ENCODE measurements at regions not wholly inside any gene's neighbourhood (a gene's known extent, or its start where the extent isn't known, plus 50 kb on each side); places are given as distances from the start of the nearest gene placed in this dataset.

DNA sequence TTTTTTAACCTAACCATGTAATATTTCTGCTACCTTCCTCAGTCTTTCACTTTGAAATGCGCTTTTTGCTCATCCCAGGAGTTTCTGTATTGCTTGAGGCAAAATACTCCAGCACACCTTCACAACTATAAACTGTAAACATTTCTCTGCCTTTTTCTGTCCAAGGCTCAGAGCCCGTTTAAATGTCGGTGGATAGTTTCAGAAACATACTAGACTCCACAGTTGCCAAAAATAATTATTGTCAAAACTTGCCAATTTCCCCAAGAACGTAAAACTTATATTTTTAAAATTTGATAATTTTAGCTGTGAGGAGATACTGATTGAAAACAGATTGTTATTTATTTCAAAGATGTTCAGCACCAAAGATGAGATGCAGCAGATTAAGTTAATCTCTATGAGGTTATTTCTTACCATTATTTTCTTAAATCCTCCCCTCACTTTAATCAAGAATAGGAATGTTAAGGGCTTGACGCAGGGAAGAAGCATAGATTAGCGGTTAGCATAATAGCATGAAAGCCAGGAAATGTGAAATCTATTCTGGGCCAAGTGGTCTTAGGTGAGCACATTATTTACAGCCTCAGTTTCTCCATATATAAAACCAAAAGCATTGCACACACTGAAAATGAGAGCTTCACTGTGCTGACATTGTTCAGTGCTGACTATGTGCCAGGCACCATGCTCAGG lies 91.5 kb upstream of the ESRRG start:
- TF ChIP-seq, protein P1, sequence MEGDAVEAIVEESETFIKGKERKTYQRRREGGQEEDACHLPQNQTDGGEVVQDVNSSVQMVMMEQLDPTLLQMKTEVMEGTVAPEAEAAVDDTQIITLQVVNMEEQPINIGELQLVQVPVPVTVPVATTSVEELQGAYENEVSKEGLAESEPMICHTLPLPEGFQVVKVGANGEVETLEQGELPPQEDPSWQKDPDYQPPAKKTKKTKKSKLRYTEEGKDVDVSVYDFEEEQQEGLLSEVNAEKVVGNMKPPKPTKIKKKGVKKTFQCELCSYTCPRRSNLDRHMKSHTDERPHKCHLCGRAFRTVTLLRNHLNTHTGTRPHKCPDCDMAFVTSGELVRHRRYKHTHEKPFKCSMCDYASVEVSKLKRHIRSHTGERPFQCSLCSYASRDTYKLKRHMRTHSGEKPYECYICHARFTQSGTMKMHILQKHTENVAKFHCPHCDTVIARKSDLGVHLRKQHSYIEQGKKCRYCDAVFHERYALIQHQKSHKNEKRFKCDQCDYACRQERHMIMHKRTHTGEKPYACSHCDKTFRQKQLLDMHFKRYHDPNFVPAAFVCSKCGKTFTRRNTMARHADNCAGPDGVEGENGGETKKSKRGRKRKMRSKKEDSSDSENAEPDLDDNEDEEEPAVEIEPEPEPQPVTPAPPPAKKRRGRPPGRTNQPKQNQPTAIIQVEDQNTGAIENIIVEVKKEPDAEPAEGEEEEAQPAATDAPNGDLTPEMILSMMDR (IDR thresholded peaks at IDR 0.05) = no peak
- DNase-seq (ENCODE audit: low spot score) = no peak
- no peak for ATAC-seq (ENCODE audit: low FRiP score)

DNA sequence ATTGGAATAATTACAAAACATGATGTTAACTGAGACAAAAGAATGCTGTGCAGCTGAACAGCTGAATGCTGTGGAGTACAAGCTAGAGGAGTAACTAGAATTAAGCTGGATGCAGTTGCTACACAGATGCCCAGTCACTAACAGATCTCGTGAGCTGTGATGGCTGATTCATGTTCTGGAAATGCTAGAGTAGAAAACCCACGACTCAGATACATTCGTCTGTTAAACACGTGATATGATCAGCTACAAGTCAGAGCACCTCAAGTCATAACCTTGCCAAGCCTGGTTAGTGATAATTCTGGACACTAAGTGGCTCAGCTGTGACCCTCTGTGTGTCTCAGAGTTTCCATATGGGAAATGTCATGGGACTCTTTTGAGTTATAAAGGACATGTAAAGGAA lies 89.7 kb upstream of the ESRRG start:
- TF ChIP-seq, protein P1 (IDR thresholded peaks at IDR 0.05) = no peak
- DNase-seq (ENCODE audit: low spot score) (no peak), ATAC-seq (ENCODE audit: low FRiP score) (no peak)

DNA sequence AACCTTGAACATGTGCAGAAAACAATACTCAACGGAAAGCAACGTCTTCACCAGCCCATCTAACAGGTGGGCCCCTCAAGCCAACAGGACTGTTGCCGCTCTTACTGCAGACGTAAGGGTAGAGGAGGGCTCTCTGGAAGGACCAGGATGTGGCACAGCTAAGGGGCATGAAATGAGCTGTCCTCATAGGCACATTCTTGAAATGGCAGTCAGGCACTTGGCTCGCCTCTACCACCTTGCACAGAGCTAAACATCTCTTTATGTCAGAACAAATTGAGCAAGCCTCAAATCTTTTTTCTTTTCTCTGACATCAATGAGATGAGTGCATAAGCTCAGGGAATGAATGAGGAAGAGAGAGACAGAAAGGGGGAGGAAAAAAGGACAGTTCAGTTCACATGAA lies 86.4 kb upstream of the ESRRG start:
- DNase-seq (ENCODE audit: low spot score) (no peak), ATAC-seq (ENCODE audit: low FRiP score) (no peak)
- TF ChIP-seq, protein P1 (IDR thresholded peaks at IDR 0.05) = no peak

DNA sequence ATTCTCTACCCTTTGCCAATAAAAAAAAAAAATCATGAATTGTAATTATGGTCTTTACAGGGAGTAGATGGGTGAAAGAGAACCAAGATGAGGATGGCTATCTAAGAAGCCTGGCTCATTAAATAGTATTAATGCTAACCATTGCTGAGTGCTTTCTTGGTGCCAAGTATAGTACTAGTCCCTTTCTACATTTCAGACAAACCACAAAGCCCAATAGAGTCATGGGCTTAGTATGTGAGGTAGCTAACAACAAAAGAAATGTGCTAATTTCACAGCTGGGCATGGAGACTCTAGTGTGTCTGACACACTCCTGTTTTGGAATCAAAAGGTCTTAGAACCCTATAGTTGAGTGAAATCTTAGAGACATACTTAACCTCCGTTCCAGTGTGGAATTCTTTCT lies 84.5 kb upstream of the ESRRG start:
- TF ChIP-seq, protein P1 (IDR thresholded peaks at IDR 0.05) = no peak
- ATAC-seq (ENCODE audit: low FRiP score) = no peak
- DNase-seq (ENCODE audit: low spot score) = no peak

DNA sequence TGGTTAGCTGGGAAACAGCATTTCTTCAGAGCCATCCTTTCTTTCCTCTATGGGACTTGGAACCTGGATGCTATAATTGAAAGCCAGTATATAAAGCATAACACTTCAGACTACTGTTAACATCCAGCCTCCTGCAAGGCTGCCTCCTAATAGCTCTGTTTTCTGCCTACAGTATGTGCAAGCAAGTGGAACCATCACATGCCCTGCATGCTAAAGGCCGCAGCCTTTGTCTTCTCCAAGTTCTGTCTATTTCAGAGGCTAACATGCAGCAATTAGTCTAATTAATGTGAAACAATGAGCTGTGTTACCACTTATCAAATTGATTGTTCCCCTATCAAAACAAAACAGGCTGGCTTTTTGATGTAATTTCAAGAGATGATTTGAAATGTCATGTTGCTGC lies 82.7 kb upstream of the ESRRG start:
- DNase-seq (ENCODE audit: low spot score) (no peak), ATAC-seq (ENCODE audit: low FRiP score) (no peak)
- TF ChIP-seq, protein P1 (IDR thresholded peaks at IDR 0.05) = no peak

DNA sequence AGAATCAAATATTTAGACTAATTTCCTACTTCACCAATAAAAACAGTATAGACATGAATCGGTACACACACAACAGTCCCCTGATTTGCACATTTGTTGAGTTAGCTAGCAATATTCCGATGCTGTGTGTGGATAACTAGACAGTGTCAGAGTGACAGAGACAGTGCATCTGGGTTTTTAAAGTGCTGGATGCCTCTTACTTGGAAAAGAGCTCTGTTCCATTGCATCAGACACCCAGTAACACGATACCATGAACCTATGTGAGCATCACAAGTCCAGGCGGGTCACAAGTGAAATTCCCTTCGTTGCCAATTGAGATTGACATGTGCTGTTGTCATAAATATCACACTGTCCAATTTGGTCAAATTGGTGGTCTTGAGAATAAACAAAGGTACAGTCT lies 82.0 kb upstream of the ESRRG start:
- TF ChIP-seq, protein P1 (IDR thresholded peaks at IDR 0.05) = no peak
- DNase-seq (ENCODE audit: low spot score) (no peak), ATAC-seq (ENCODE audit: low FRiP score) (no peak)

DNA sequence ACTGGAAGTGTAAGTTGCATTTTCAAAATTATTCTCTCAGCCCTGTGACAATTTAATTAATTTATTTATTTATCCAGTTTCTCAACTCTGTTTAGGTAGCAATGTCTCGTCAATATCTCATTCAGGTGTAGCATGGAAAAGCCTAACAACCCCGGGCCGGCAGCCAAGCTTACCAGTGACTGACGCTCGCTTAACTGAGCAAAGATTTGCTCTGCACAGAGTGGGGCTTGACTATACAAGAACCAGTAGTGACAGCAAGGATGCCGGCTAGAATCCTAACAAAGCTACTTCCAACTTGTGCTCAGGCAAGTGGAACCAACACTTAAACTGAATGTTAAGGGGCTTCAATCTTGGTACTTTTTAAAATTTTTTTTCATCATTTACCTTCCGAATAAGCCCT lies 80.9 kb upstream of the ESRRG start:
- TF ChIP-seq, protein P1 (IDR thresholded peaks at IDR 0.05) = no peak
- ATAC-seq (ENCODE audit: low FRiP score) = no peak

More for the DNA sequence above, 80.9 kb upstream of the ESRRG start:
- DNase-seq (ENCODE audit: low spot score) = no peak

Measured in omental fat pad (tissue), 3 donors.